ENCODE measurements at regions not wholly inside any gene's neighbourhood (a gene's known extent, or its start where the extent isn't known, plus 50 kb on each side); places are given as distances from the start of the nearest gene placed in this dataset.

GRCh38 chr6:14436592-14437132 is 319.1 kb downstream of the CD83 start (continued):
- TF ChIP-seq ZFX (CRISPR knock-in tag; IDR thresholded peaks at IDR 0.05; ENCODE audit: low read depth) (no peak), ZNF460 (CRISPR knock-in tag; IDR thresholded peaks at IDR 0.05; ENCODE audit: borderline replicate concordance) (no peak)

GRCh38 chr6:14439419-14439818 is 321.8 kb downstream of the CD83 start:
- POLR2A ChIA-PET: no interaction called here
- H3K36me3 ChIP-seq (replicated peaks in 1 of 2; ENCODE audit: control insufficient read depth in 1 of 2, insufficient read depth in 2 of 2, low read length in 2 of 2): no peaks in the 10 kb centered on the region
- H4K20me1 ChIP-seq (ENCODE audit: insufficient read depth, low read length): no peaks in the 10 kb centered on the region
- no peak overlapping the region for H3K27ac ChIP-seq (ENCODE audit: extremely low read length, insufficient read depth, low read length)
- ATAC-seq (no peak), FAIRE-seq (no peak), DNase-seq (ENCODE audit: low spot score) (no peak)
- no TSS peak for BruUV-seq (replicated peaks)
- H3K4me3 ChIP-seq (replicated peaks in 1 of 3; ENCODE audit: insufficient read depth in 1 of 3, low read depth in 2 of 3, low read length in 3 of 3): no peak overlapping the region
- H2AFZ ChIP-seq (ENCODE audit: low read length): no peak overlapping the region
- H3K4me2 ChIP-seq (ENCODE audit: low read depth, low read length): no peak overlapping the region
- no peaks in the 10 kb centered on the region for H3K79me2 ChIP-seq (ENCODE audit: insufficient read depth, low read length)
- WGBS (ENCODE audit: low lambda C conversion rate): 35% methylated on average over 5 of the region's 5 CpGs
- intact Hi-C loops (cut with micrococcal nuclease; ENCODE audit: unreplicated experiment): no loop called here
- H3K9me3 ChIP-seq (ENCODE audit: low read length): no peaks in the 10 kb centered on the region
- no peaks in the 10 kb centered on the region for H3K4me1 ChIP-seq (ENCODE audit: insufficient read depth, low read length)
- no peaks in the 10 kb centered on the region; a peak in 2 of 5 replicates for H3K27me3 ChIP-seq (ENCODE audit: control insufficient read depth in 1 of 2, insufficient read depth in 2 of 2, low read length in 2 of 2)
- H3K9ac ChIP-seq (ENCODE audit: insufficient read depth, low read depth, low read length): no peak overlapping the region
- CTCF ChIA-PET (ENCODE audit: low intra/inter-chr PET ratio, low total read pairs): no interaction called here
- in situ Hi-C loops (cut with HindIII; ENCODE audit: extremely low pct_ligation_motif_present, low pct_unique_long_range_greater_than_20kb): no loop called here
- TF ChIP-seq ZNF251 (CRISPR knock-in tag; IDR thresholded peaks at IDR 0.05) (no peak), ZNF570 (CRISPR knock-in tag; IDR thresholded peaks at IDR 0.05; ENCODE audit: borderline replicate concordance) (no peak), TRIM24 (CRISPR knock-in tag; IDR thresholded peaks at IDR 0.05) (no peak), NCOR1 (IDR thresholded peaks at IDR 0.05; ENCODE audit: borderline replicate concordance, low read length) (no peak), TIGD3 (CRISPR knock-in tag; IDR thresholded peaks at IDR 0.05; ENCODE audit: borderline replicate concordance) (no peak), SALL1 (CRISPR knock-in tag; IDR thresholded peaks at IDR 0.05) (no peak), ZNF709 (CRISPR knock-in tag; IDR thresholded peaks at IDR 0.05) (no peak), ZBTB42 (CRISPR knock-in tag; IDR thresholded peaks at IDR 0.05) (no peak), ZBTB44 (CRISPR knock-in tag; IDR thresholded peaks at IDR 0.05) (no peak), MBD4 (IDR thresholded peaks at IDR 0.05; ENCODE audit: borderline replicate concordance, low read length) (no peak), ZNF292 (CRISPR knock-in tag; IDR thresholded peaks at IDR 0.05; ENCODE audit: borderline replicate concordance, low read depth) (no peak), TFDP2 (CRISPR knock-in tag; IDR thresholded peaks at IDR 0.05) (no peak), SMYD3 (CRISPR knock-in tag; IDR thresholded peaks at IDR 0.05) (no peak), FOSL1 (CRISPR knock-in tag; IDR thresholded peaks at IDR 0.05; ENCODE audit: borderline replicate concordance) (no peak), BHLHE40 (IDR thresholded peaks at IDR 0.05; ENCODE audit: low read length) (no peak), CBFB (CRISPR knock-in tag; IDR thresholded peaks at IDR 0.05) (no peak), ATF4 (CRISPR knock-in tag; IDR thresholded peaks at IDR 0.05) (no peak)

Measured in HepG2 (cell line).